ENCODE measurements at regions not wholly inside any gene's neighbourhood (a gene's known extent, or its start where the extent isn't known, plus 50 kb on each side); places are given as distances from the start of the nearest gene placed in this dataset.

GRCh38 chr7:134367956-134368749 is 51.4 kb upstream of the SLC35B4 start:
- CTCF ChIA-PET = interaction anchor here (1.0 to 2.8 kb wide), 2 partner anchors 9 to 11 kb away, joined by 4 to 10 read pairs; no protein-coding TSS in a partner anchor
- no peak for DNase-seq (ENCODE audit: extremely low spot score)
- TF ChIP-seq CTCF (IDR thresholded peaks at IDR 0.05; ENCODE audit: control extremely low read depth, extremely low read depth, low read depth, missing control alignments) = no peak
- POLR2A ChIA-PET = interaction anchor here (1.3 kb wide), 1 partner anchor 10 kb away, joined by 4 read pairs; no protein-coding TSS in a partner anchor

Data from GM10248 (cell line).